HFF-Myc (cell line): ENCODE measurements at regions not wholly inside any gene's neighbourhood (a gene's known extent, or its start where the extent isn't known, plus 50 kb on each side); places are given as distances from the start of the nearest gene placed in this dataset.
A peak's percentile ranks its signal among the peaks of the same experiment; 100 is the strongest.

Experiments
- DNase-seq: peaks from one replicate; pipeline ENCODE4 v3.0.0-alpha.2; 2011; ENCODE audit warnings: low read depth; ENCODE audit errors: extremely low read depth
- H3K4me3 ChIP-seq: replicated peaks from 2 replicates; pipeline ENCODE4 v1.5.1; 2011; ENCODE audit warnings: low read depth, mild to moderate bottlenecking, control low read depth, low read length
- CTCF ChIP-seq: IDR thresholded peaks from 2 replicates; pipeline ENCODE4 v1.5.1; 2012; ENCODE audit warnings: mild to moderate bottlenecking, low read depth, low read length, control low read depth; ENCODE audit errors: missing control alignments

DNA sequence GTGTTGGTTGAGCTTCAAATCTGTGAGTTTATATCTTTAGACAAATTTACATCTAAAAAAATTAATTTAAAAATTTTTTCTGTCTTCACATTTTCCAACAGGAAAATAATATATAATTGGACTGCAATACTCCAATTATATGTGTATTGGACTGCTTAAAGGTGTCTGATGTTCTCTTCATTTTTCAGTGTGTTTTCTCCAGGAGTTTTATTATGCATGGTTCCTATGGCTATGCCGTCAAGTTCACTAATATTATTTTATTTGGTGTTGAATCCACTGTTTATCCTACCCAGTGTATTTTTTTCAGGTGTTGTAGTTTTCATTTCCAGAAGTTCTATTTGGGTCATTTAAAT is 62.1 kb upstream of the CTLA4 start:
- no peak overlapping the region for H3K4me3 ChIP-seq
- no peak for DNase-seq
- no peak for TF ChIP-seq CTCF

DNA sequence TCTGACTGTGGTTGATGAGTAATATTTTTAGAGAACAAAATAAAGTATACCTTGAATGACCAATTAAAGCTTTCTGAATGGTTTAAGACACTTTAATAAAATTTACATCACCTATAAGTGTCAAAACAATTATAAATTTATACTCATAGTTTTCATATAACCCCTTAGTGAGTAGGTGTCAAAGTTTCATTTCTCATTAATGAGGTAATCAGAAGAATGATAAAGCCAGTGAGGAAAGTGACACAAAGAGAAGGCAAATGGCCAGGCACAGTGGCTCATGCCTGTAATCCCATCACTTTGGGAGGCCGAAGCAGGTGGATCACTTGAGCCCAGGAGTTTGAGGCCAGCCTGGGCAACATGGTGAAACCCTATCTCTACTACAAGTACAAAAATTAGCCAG is 60.8 kb upstream of the CTLA4 start:
- H3K4me3 ChIP-seq: no peak overlapping the region
- TF ChIP-seq CTCF: no peak
- no peak for DNase-seq

DNA sequence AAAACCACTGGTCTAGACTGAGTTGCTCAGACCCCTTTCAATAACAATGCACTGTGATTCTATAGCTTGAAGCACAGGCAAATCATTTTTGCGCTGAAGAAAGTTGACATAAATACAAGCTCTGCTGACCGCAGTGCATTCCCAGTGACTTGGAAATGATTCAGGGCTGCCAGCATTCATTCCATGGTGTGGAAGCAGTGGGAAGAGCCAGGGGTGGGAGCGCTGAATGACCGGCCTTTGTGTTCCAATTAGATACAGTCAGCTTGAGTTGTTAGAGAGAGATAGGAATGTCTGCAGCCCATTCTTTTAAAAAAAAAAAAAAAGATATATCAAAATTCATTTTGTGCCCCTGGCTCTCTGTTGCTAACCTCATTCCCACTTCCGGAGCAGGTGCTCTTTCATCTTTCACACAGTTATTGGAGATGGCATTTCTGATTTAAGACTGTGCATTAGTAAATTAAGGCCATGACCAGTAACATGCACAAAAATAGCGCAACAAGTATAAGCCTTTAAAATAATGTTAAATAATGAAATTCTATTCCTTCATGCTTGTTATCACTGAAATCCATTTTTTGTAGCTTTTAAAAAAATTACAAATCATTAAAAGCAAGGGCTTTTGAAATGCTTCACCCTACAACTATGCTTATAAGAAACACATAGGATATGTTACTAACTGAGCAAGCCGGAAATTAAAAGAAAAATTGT is 59.4 kb upstream of the CTLA4 start:
- no peak for DNase-seq
- no peak overlapping the region for H3K4me3 ChIP-seq
- TF ChIP-seq CTCF: no peak

DNA sequence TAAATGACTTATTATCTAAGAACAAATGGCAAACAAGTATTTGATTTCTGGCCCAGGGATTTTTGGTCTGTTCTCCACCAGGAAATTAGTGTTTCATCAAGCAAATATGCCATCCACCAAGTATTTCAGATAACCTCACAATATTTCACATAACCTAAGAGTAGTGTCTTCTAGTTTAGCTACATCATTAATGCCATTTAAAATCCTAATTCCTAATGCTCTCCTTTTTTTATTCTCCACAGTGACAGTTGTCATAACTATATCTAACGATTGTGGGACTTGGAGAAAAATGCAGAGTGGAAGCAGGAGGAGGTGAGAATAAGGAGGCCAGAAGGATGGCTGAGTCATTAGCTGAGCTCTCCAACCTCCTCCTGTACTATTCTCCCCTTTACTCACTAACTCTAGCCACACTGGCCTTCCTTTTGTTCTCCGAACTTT is 58.5 kb upstream of the CTLA4 start:
- DNase-seq: no peak
- no peak overlapping the region for H3K4me3 ChIP-seq
- no peak for TF ChIP-seq CTCF

DNA sequence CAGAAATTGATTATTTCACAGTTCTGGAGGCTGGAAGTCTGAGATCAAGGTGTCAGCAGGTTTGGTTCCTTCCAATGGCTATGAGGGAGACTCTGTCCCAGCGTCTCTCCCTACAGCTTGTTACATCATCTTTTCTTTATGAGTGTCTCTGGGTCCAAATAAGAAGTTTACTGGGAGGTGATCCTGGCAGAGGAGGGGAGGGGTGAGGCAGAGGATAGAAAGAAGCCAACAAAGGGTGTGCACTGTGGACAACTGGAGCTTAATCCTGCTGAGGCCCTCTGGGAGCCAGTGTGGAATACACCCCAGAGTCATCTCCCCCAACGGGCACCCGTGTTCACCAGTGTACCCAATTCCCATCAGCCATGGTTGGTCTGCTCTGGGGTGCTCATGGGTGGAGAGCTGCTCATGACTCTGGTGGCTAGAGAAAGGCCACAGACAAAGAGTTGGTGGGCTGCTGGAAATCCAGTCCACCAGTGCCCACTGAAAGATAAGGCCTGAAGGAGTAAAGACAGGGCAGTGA is 57.5 kb upstream of the CTLA4 start:
- TF ChIP-seq CTCF: no peak
- DNase-seq: no peak
- H3K4me3 ChIP-seq: no peak overlapping the region

- DNase-seq: peak; percentile 80
- H3K4me3 ChIP-seq: no peak overlapping the region
- TF ChIP-seq CTCF: no peak
Observed at GRCh38 chr2:203811491-203812221, 55.9 kb upstream of the CTLA4 start.
